Vagina (tissue), 2 donors: ENCODE measurements at regions not wholly inside any gene's neighbourhood (a gene's known extent, or its start where the extent isn't known, plus 50 kb on each side); places are given as distances from the start of the nearest gene placed in this dataset.

Experiments used
- DNase-seq, 2 donors: peaks; one replicate each; pipeline ENCODE4 v3.0.0-alpha.2; 2017; ENCODE audit errors: extremely low spot score in 2 of 2
- H3K27ac ChIP-seq: fragments of 200-600 bp; sonication (generic); one replicate; pipeline ENCODE4 v1.5.1; 2019
- H3K27me3 ChIP-seq: fragments of 200-600 bp; sonication (generic); one replicate; pipeline ENCODE4 v1.5.1; 2019
- H3K36me3 ChIP-seq, 2 donors: fragments of 200-600 bp; sonication (generic); one replicate each; pipeline ENCODE4 v1.5.1; 2017 to 2019
- H3K4me1 ChIP-seq: fragments of 200-600 bp; sonication (generic); one replicate; pipeline ENCODE4 v1.5.1; 2019
- H3K4me3 ChIP-seq, 2 donors: fragments of 200-600 bp; sonication (generic); 1 replicate in 1 of 2; 2 replicates in 1 of 2; pipeline ENCODE4 v1.5.1; 2016 to 2019
- H3K9me3 ChIP-seq: fragments of 200-600 bp; sonication (generic); one replicate; pipeline ENCODE4 v1.5.1; 2019
- POLR2A ChIP-seq, 2 donors: fragments of 450-650 bp; IDR thresholded peaks; one replicate each; pipeline ENCODE4 v1.6.1; 2017; ENCODE audit warnings: antibody characterized with exemption in 2 of 2, mild to moderate bottlenecking in 2 of 2, moderate library complexity in 2 of 2
- POLR2AphosphoS5 ChIP-seq, 2 donors: sonication (generic); formaldehyde crosslinking; IDR thresholded peaks; one replicate each; pipeline ENCODE4 v1.9.0; 2017; ENCODE audit warnings: antibody characterized with exemption in 2 of 2, mild to moderate bottlenecking in 2 of 2, low read depth in 1 of 2; ENCODE audit not compliant: insufficient read depth in 1 of 2
- intact Hi-C: fragments of 100-400 bp; cut with DNase I; formaldehyde crosslinking; loops from one replicate; pipeline ENCODE4 v1.15.1; 2023
- TF ChIP-seq, protein P1 (sequence below), 3 experiments: fragments of 450-650 bp in 2 of 3; fragments of 200-600 bp in 1 of 3; sonication (generic) in 1 of 3; IDR thresholded peaks; one replicate each; pipeline ENCODE4 v1.5.1; 2017 to 2019; ENCODE audit warnings: antibody characterized with exemption in 3 of 3, mild to moderate bottlenecking in 2 of 3, moderate library complexity in 2 of 3

DNA sequence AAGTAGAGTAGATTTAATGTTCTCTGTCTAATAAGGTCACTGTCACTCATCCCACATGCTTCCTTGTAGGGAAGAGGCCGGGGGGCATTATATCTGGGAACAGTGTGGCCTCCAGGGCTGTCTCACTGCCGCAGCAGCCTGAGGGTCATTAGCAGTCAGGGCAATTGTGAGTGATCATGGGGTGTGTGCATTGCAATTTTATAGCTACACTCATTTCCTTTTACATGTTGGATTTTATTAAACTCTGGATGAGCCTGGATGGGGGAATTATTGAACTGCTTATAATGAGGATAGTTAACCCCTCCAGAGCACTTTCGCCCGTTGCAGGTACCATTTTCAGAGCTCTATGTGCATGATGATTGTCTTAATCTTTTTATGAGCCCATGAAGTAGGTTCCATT, 60.9 kb upstream of the DISP3 start:
- Histone ChIP-seq H3K4me3 (no peak overlapping the region), H3K27ac (no peak overlapping the region), H3K4me1 (no peaks in the 10 kb centered on the region), H3K27me3 (no peaks in the 10 kb centered on the region), H3K36me3 (no peaks in the 10 kb centered on the region), H3K9me3 (no peaks in the 10 kb centered on the region)
- intact Hi-C loops, result no loop called here
- DNase-seq, result no peak
- TF ChIP-seq, protein P1, sequence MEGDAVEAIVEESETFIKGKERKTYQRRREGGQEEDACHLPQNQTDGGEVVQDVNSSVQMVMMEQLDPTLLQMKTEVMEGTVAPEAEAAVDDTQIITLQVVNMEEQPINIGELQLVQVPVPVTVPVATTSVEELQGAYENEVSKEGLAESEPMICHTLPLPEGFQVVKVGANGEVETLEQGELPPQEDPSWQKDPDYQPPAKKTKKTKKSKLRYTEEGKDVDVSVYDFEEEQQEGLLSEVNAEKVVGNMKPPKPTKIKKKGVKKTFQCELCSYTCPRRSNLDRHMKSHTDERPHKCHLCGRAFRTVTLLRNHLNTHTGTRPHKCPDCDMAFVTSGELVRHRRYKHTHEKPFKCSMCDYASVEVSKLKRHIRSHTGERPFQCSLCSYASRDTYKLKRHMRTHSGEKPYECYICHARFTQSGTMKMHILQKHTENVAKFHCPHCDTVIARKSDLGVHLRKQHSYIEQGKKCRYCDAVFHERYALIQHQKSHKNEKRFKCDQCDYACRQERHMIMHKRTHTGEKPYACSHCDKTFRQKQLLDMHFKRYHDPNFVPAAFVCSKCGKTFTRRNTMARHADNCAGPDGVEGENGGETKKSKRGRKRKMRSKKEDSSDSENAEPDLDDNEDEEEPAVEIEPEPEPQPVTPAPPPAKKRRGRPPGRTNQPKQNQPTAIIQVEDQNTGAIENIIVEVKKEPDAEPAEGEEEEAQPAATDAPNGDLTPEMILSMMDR (IDR thresholded peaks at IDR 0.05), result no peak
- no peak for TF ChIP-seq POLR2A (IDR thresholded peaks at IDR 0.05)
- no peak for TF ChIP-seq POLR2AphosphoS5 (IDR thresholded peaks at IDR 0.05; ENCODE audit: insufficient read depth in 1 of 2, low read depth in 1 of 2)

DNA sequence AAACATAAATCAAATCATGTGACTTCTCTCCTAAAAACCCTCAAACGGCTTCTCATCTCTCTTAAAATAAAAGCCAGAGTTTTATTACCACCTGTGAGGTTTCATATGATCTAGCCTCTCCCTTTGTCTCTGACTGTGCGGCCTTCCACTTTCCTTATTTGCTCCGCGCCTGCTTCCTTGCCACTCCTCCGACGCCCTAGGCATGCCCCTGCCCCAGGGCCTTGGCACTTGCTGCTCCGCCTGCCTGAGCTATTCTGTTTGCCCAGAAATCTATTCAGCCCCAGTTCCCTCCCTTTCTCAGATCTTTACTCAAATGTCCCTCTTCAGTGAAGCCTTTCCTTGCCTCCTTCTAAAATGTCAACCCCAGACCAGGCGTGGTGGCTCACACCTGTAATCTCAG, 57.5 kb upstream of the DISP3 start:
- DNase-seq, result no peak
- intact Hi-C loops, result no loop called here
- TF ChIP-seq POLR2AphosphoS5 (IDR thresholded peaks at IDR 0.05; ENCODE audit: insufficient read depth in 1 of 2, low read depth in 1 of 2) (no peak), POLR2A (IDR thresholded peaks at IDR 0.05) (no peak)
- TF ChIP-seq, protein P1 (IDR thresholded peaks at IDR 0.05), result no peak
- H3K4me3 ChIP-seq, result no peak overlapping the region
- H3K27me3 ChIP-seq, result no peaks in the 10 kb centered on the region
- no peaks in the 10 kb centered on the region for H3K9me3 ChIP-seq
- no peak overlapping the region for H3K27ac ChIP-seq
- no peaks in the 10 kb centered on the region for H3K4me1 ChIP-seq
- no peaks in the 10 kb centered on the region for H3K36me3 ChIP-seq

DNA sequence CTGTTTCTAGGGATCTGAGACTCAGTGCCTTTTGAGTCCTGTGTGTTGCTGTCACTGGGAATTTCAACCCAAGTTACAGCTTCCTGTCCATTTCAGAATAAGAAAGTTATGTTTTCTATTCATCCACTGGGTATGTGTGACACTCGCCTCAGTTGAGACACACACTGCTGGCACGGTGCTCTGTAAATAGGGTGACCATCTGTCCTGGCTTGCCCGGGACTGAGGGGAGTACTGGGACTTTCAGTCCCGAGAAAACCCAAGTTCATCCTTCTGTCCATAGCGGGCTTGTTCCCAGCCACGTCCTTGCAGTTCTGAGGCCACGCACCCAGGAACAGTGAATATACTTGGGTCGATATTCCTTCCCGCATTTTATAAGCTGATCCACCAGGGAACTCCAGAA, 56.3 kb upstream of the DISP3 start:
- Histone ChIP-seq H3K4me3 (no peak overlapping the region), H3K36me3 (no peaks in the 10 kb centered on the region), H3K9me3 (no peaks in the 10 kb centered on the region), H3K27ac (no peak overlapping the region), H3K4me1 (no peaks in the 10 kb centered on the region), H3K27me3 (no peaks in the 10 kb centered on the region)
- DNase-seq, result no peak
- intact Hi-C loops, result no loop called here
- TF ChIP-seq, protein P1 (IDR thresholded peaks at IDR 0.05), result no peak
- TF ChIP-seq POLR2A (IDR thresholded peaks at IDR 0.05) (no peak), POLR2AphosphoS5 (IDR thresholded peaks at IDR 0.05; ENCODE audit: insufficient read depth in 1 of 2, low read depth in 1 of 2) (no peak)

DNA sequence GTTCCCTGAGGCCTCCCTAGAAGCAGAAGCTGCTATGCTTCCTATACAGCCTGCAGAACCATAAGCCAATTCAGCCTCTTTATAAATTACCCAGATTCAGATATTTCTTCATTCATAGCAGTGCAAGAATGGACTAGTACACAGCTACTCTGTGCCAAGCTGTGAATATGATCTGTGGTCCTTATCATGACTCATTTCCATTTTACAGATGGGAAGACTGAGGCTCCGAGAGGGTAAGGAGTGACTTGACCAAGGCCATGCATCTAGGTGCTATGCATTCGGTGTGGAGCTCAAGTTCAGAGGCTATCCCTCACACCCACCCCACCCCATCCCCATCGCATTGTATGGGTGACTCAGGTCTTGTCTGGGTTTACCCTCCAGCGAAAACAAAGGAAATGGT, 52.3 kb upstream of the DISP3 start:
- Histone ChIP-seq H3K4me3 (no peak overlapping the region), H3K27me3 (no peaks in the 10 kb centered on the region), H3K36me3 (no peaks in the 10 kb centered on the region), H3K4me1 (no peaks in the 10 kb centered on the region), H3K27ac (no peak overlapping the region), H3K9me3 (no peaks in the 10 kb centered on the region)
- intact Hi-C loops, result no loop called here
- TF ChIP-seq POLR2AphosphoS5 (IDR thresholded peaks at IDR 0.05; ENCODE audit: insufficient read depth in 1 of 2, low read depth in 1 of 2) (no peak), POLR2A (IDR thresholded peaks at IDR 0.05) (no peak)
- TF ChIP-seq, protein P1 (IDR thresholded peaks at IDR 0.05), result no peak
- no peak for DNase-seq

DNA sequence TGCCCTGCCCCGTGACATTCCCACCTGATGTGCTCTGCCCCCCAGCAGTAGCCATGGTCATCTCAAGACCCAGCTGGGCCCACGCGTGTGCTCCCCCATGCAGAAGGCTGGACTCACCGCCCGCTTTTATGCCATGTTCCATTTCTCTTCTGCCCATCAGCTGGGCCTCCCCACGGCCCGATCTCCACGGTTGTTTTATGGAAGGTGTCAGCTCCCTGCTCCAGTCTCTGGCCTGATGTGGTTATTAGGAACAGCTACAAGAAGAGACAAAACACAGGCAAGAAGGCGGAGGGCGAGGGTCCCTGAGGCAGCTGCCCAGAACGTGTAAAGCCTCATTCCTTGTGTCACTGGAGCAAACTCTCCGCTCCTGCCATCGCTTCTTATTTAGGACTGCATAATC, 50.2 kb upstream of the DISP3 start:
- no peak overlapping the region for H3K27ac ChIP-seq
- no peak overlapping the region for H3K4me3 ChIP-seq

More for the DNA sequence above, 50.2 kb upstream of the DISP3 start:
- Histone ChIP-seq H3K4me1 (no peaks in the 10 kb centered on the region), H3K9me3 (no peaks in the 10 kb centered on the region), H3K36me3 (no peaks in the 10 kb centered on the region), H3K27me3 (no peaks in the 10 kb centered on the region)
- TF ChIP-seq POLR2A (IDR thresholded peaks at IDR 0.05) (no peak), POLR2AphosphoS5 (IDR thresholded peaks at IDR 0.05; ENCODE audit: insufficient read depth in 1 of 2, low read depth in 1 of 2) (no peak)
- TF ChIP-seq, protein P1 (IDR thresholded peaks at IDR 0.05), result no peak
- no peak for DNase-seq
- intact Hi-C loops, result no loop called here
